ENCODE measurements at regions not wholly inside any gene's neighbourhood (a gene's known extent, or its start where the extent isn't known, plus 50 kb on each side); places are given as distances from the start of the nearest gene placed in this dataset.

GRCh38 chr5:156119692-156120091 is 207.3 kb upstream of the SGCD start:
- TF ChIP-seq CTCF (IDR thresholded peaks at IDR 0.05; ENCODE audit: insufficient read depth, low read length, poor library complexity, severe bottlenecking) = no peak
- DNase-seq (ENCODE audit: extremely low read depth, insufficient read length) = no peak
- H3K4me3 ChIP-seq (replicated peaks; ENCODE audit: low read depth, low read length) = no peak overlapping the region

GRCh38 chr5:156120777-156121176 is 206.2 kb upstream of the SGCD start:
- H3K27me3 ChIP-seq (replicated peaks; ENCODE audit: control insufficient read depth, insufficient read depth, low read length) = no peaks in the 10 kb centered on the region
- no peak for DNase-seq (ENCODE audit: extremely low read depth, insufficient read length)
- no peak overlapping the region for H3K4me3 ChIP-seq (replicated peaks; ENCODE audit: low read depth, low read length)
- TF ChIP-seq CTCF (IDR thresholded peaks at IDR 0.05; ENCODE audit: insufficient read depth, low read length, poor library complexity, severe bottlenecking) = no peak
- H3K36me3 ChIP-seq (ENCODE audit: control insufficient read depth, insufficient read depth, low read length) = no peaks in the 10 kb centered on the region

More at GRCh38 chr5:156119692-156120091, 207.3 kb upstream of the SGCD start:
- Histone ChIP-seq H3K27me3 (replicated peaks; ENCODE audit: control insufficient read depth, insufficient read depth, low read length) (no peaks in the 10 kb centered on the region), H3K36me3 (ENCODE audit: control insufficient read depth, insufficient read depth, low read length) (no peaks in the 10 kb centered on the region)

- TF ChIP-seq CTCF (IDR thresholded peaks at IDR 0.05; ENCODE audit: insufficient read depth, low read length, poor library complexity, severe bottlenecking) = no peak
Measured at GRCh38 chr5:156121234-156121633, 205.7 kb upstream of the SGCD start.

GRCh38 chr5:156121882-156122281 is 205.1 kb upstream of the SGCD start:
- no peak for DNase-seq (ENCODE audit: extremely low read depth, insufficient read length)
- TF ChIP-seq CTCF (IDR thresholded peaks at IDR 0.05; ENCODE audit: insufficient read depth, low read length, poor library complexity, severe bottlenecking) = no peak

More at GRCh38 chr5:156121234-156121633, 205.7 kb upstream of the SGCD start:
- H3K36me3 ChIP-seq (ENCODE audit: control insufficient read depth, insufficient read depth, low read length) = no peaks in the 10 kb centered on the region
- DNase-seq (ENCODE audit: extremely low read depth, insufficient read length) = no peak
- no peaks in the 10 kb centered on the region for H3K27me3 ChIP-seq (replicated peaks; ENCODE audit: control insufficient read depth, insufficient read depth, low read length)
- no peak overlapping the region for H3K4me3 ChIP-seq (replicated peaks; ENCODE audit: low read depth, low read length)

GRCh38 chr5:156124708-156125107 is 202.3 kb upstream of the SGCD start:
- no peak overlapping the region for H3K4me3 ChIP-seq (replicated peaks; ENCODE audit: low read depth, low read length)
- H3K27me3 ChIP-seq (replicated peaks; ENCODE audit: control insufficient read depth, insufficient read depth, low read length) = no peaks in the 10 kb centered on the region
- no peak for DNase-seq (ENCODE audit: extremely low read depth, insufficient read length)
- H3K36me3 ChIP-seq (ENCODE audit: control insufficient read depth, insufficient read depth, low read length) = no peaks in the 10 kb centered on the region
- TF ChIP-seq CTCF (IDR thresholded peaks at IDR 0.05; ENCODE audit: insufficient read depth, low read length, poor library complexity, severe bottlenecking) = no peak

More at GRCh38 chr5:156121882-156122281, 205.1 kb upstream of the SGCD start:
- Histone ChIP-seq H3K4me3 (replicated peaks; ENCODE audit: low read depth, low read length) (no peak overlapping the region), H3K36me3 (ENCODE audit: control insufficient read depth, insufficient read depth, low read length) (no peaks in the 10 kb centered on the region), H3K27me3 (replicated peaks; ENCODE audit: control insufficient read depth, insufficient read depth, low read length) (no peaks in the 10 kb centered on the region)

GRCh38 chr5:156125118-156125517 is 201.8 kb upstream of the SGCD start:
- Histone ChIP-seq H3K4me3 (replicated peaks; ENCODE audit: low read depth, low read length) (no peak overlapping the region), H3K27me3 (replicated peaks; ENCODE audit: control insufficient read depth, insufficient read depth, low read length) (no peaks in the 10 kb centered on the region), H3K36me3 (ENCODE audit: control insufficient read depth, insufficient read depth, low read length) (no peaks in the 10 kb centered on the region)
- TF ChIP-seq CTCF (IDR thresholded peaks at IDR 0.05; ENCODE audit: insufficient read depth, low read length, poor library complexity, severe bottlenecking) = no peak
- no peak for DNase-seq (ENCODE audit: extremely low read depth, insufficient read length)

Measured in GM06990 (cell line).